CD4-positive, alpha-beta memory T cell (primary cell): ENCODE measurements at regions not wholly inside any gene's neighbourhood (a gene's known extent, or its start where the extent isn't known, plus 50 kb on each side); places are given as distances from the start of the nearest gene placed in this dataset.

Experiments used
- CTCF ChIA-PET: fragments of 350-600 bp; sonication (Branson Sonifier 250); formaldehyde crosslinking; loops from one replicate; lab custom pipeline; 2021; ENCODE audit warnings: inconsistent platforms; ENCODE audit not compliant: partially characterized antibody; lab: Charles Lee
- POLR2A ChIA-PET: fragments of 350-600 bp; sonication (Branson Sonifier 250); formaldehyde crosslinking; loops from one replicate; lab custom pipeline; 2021; ENCODE audit not compliant: partially characterized antibody; lab: Charles Lee
- DNase-seq, 5 donors: peaks; one replicate each; pipeline versions ENCODE4 v3.0.0 to v3.0.0-alpha.2; 2020 to 2022; ENCODE audit warnings: mixed read lengths in 1 of 5
- H3K27ac ChIP-seq: one replicate; pipeline ENCODE4 v1.7.0; 2013; ENCODE audit warnings: low read depth, low read length
- H3K27me3 ChIP-seq: 2 replicates; pipeline ENCODE4 v1.7.0; 2013; ENCODE audit warnings: mild to moderate bottlenecking, low read length, moderate library complexity; ENCODE audit not compliant: insufficient read depth
- H3K36me3 ChIP-seq: 2 replicates; pipeline ENCODE4 v1.7.0; 2013; ENCODE audit warnings: mild to moderate bottlenecking, low read length, moderate library complexity; ENCODE audit not compliant: insufficient read depth
- H3K4me1 ChIP-seq: 2 replicates; pipeline ENCODE4 v1.7.0; 2013; ENCODE audit warnings: mild to moderate bottlenecking, low read length, moderate library complexity; ENCODE audit not compliant: insufficient read depth
- H3K4me3 ChIP-seq, 2 donors: one replicate each; pipeline ENCODE4 v1.7.0; 2013; ENCODE audit warnings: low read length in 2 of 2, mild to moderate bottlenecking in 1 of 2
- H3K9me3 ChIP-seq, 2 donors: one replicate each; pipeline ENCODE4 v1.7.0; 2013; ENCODE audit warnings: low read length in 2 of 2, control low read depth in 1 of 2; ENCODE audit not compliant: control insufficient read depth in 1 of 2
- H3K27ac Mint-ChIP-seq, 7 donors: one replicate each; pipeline ENCODE4 v1.8.0; 2020 to 2021; ENCODE audit warnings: mixed read lengths in 7 of 7, mild to moderate bottlenecking in 6 of 7, inconsistent platforms in 3 of 7, moderate library complexity in 3 of 7
- H3K27me3 Mint-ChIP-seq, 2 donors: one replicate each; pipeline ENCODE4 v1.8.0; 2020 to 2021; ENCODE audit warnings: mixed read lengths in 2 of 2
- H3K36me3 Mint-ChIP-seq, 2 donors: one replicate each; pipeline ENCODE4 v1.8.0; 2020 to 2021; ENCODE audit warnings: mixed read lengths in 2 of 2, inconsistent platforms in 1 of 2, mild to moderate bottlenecking in 1 of 2
- H3K4me1 Mint-ChIP-seq, 4 donors: one replicate each; pipeline ENCODE4 v1.8.0; 2020 to 2021; ENCODE audit warnings: mixed read lengths in 4 of 4, mild to moderate bottlenecking in 1 of 4
- H3K4me3 Mint-ChIP-seq, 8 donors: one replicate each; pipeline ENCODE4 v1.8.0; 2020 to 2021; ENCODE audit warnings: mixed read lengths in 8 of 8, mild to moderate bottlenecking in 7 of 8, moderate library complexity in 6 of 8, inconsistent platforms in 3 of 8
- H3K9me3 Mint-ChIP-seq, 8 donors: one replicate each; pipeline ENCODE4 v1.8.0; 2020 to 2021; ENCODE audit warnings: mixed read lengths in 8 of 8, mild to moderate bottlenecking in 5 of 8, inconsistent platforms in 3 of 8, moderate library complexity in 1 of 8
- intact Hi-C: fragments of 100-400 bp; cut with micrococcal nuclease; formaldehyde crosslinking; loops from one replicate; pipeline ENCODE4 v1.15.1; 2023

GRCh38 chr13:100817928-100818327 lies 143.3 kb upstream of the TMTC4 start:
- no peaks in the 10 kb centered on the region for H3K4me1 Mint-ChIP-seq
- POLR2A ChIA-PET = no interaction called here
- H3K4me3 ChIP-seq = no peak overlapping the region
- no peak for DNase-seq
- CTCF ChIA-PET = no interaction called here
- no peaks in the 10 kb centered on the region for H3K9me3 ChIP-seq
- no peaks in the 10 kb centered on the region for H3K36me3 ChIP-seq
- peaks cover 8 to 13% of the 10 kb centered on the region in 2 donors for H3K27me3 Mint-ChIP-seq
- no peaks in the 10 kb centered on the region for H3K36me3 Mint-ChIP-seq
- H3K27ac ChIP-seq = no peak overlapping the region
- intact Hi-C loops = no loop called here
- no peak overlapping the region for H3K27ac Mint-ChIP-seq
- no peak overlapping the region for H3K4me3 Mint-ChIP-seq
- H3K9me3 Mint-ChIP-seq = peaks cover 0 to 14% (median 9%) of the 10 kb centered on the region in 8 donors
- H3K27me3 ChIP-seq = no peaks in the 10 kb centered on the region
- no peaks in the 10 kb centered on the region for H3K4me1 ChIP-seq

- Histone ChIP-seq H3K4me3 (no peak overlapping the region), H3K4me1 (no peaks in the 10 kb centered on the region), H3K27ac (no peak overlapping the region), H3K36me3 (no peaks in the 10 kb centered on the region), H3K9me3 (no peaks in the 10 kb centered on the region), H3K27me3 (no peaks in the 10 kb centered on the region)
- intact Hi-C loops = no loop called here
- Mint-ChIP-seq H3K9me3 (peaks cover 0 to 14% (median 9%) of the 10 kb centered on the region in 8 donors), H3K27ac (no peak overlapping the region), H3K4me1 (no peaks in the 10 kb centered on the region), H3K36me3 (no peaks in the 10 kb centered on the region), H3K27me3 (peaks cover 16% of the 10 kb centered on the region in 2 donors), H3K4me3 (no peak overlapping the region)
- POLR2A ChIA-PET = no interaction called here
- no peak for DNase-seq
- CTCF ChIA-PET = no interaction called here
Measured at GRCh38 chr13:100815476-100816046, 141.0 kb upstream of the TMTC4 start.

- Histone ChIP-seq H3K4me1 (no peaks in the 10 kb centered on the region), H3K4me3 (no peak overlapping the region), H3K27ac (no peak overlapping the region), H3K27me3 (no peaks in the 10 kb centered on the region), H3K36me3 (no peaks in the 10 kb centered on the region), H3K9me3 (no peaks in the 10 kb centered on the region)
- intact Hi-C loops = no loop called here
- peaks cover 0 to 9% (median 5%) of the 10 kb centered on the region in 8 donors for H3K9me3 Mint-ChIP-seq
- no peaks in the 10 kb centered on the region for H3K4me1 Mint-ChIP-seq
- H3K4me3 Mint-ChIP-seq = no peak overlapping the region
- CTCF ChIA-PET = interaction anchor here (1.6 kb wide), 1 partner anchor 12 kb away, joined by 5 read pairs; no protein-coding TSS in a partner anchor
- no peak overlapping the region for H3K27ac Mint-ChIP-seq
- no peaks in the 10 kb centered on the region for H3K36me3 Mint-ChIP-seq
- DNase-seq = no peak
- peaks cover 16 to 17% of the 10 kb centered on the region in 2 donors for H3K27me3 Mint-ChIP-seq
- POLR2A ChIA-PET = no interaction called here
Measured at GRCh38 chr13:100812982-100813584, 138.5 kb upstream of the TMTC4 start.

- no peak overlapping the region for H3K4me3 Mint-ChIP-seq
- Histone ChIP-seq H3K27me3 (no peaks in the 10 kb centered on the region), H3K27ac (no peak overlapping the region), H3K4me1 (no peaks in the 10 kb centered on the region), H3K36me3 (no peaks in the 10 kb centered on the region), H3K9me3 (no peaks in the 10 kb centered on the region), H3K4me3 (no peak overlapping the region)
- no peak for DNase-seq
- intact Hi-C loops = no loop called here
- no peaks in the 10 kb centered on the region for H3K36me3 Mint-ChIP-seq
- no peaks in the 10 kb centered on the region for H3K4me1 Mint-ChIP-seq
- H3K27ac Mint-ChIP-seq = no peak overlapping the region
- ChIA-PET POLR2A (no interaction called here), CTCF (interaction anchor here (1.6 kb wide), 1 partner anchor 11 kb away, joined by 5 read pairs; no protein-coding TSS in a partner anchor)
- peaks cover 0 to 4% (median 0%) of the 10 kb centered on the region in 8 donors for H3K9me3 Mint-ChIP-seq
- H3K27me3 Mint-ChIP-seq = peaks cover 19 to 20% of the 10 kb centered on the region in 2 donors
Measured at GRCh38 chr13:100811928-100812327, 137.3 kb upstream of the TMTC4 start.

- no peaks in the 10 kb centered on the region for H3K4me1 Mint-ChIP-seq
- intact Hi-C loops = no loop called here
- H3K4me3 Mint-ChIP-seq = no peak overlapping the region
- no peak for DNase-seq
- H3K27ac Mint-ChIP-seq = no peak overlapping the region
- ChIA-PET CTCF (interaction anchor here (1.6 kb wide), 1 partner anchor 11 kb away, joined by 5 read pairs; no protein-coding TSS in a partner anchor), POLR2A (no interaction called here)
- H3K4me1 ChIP-seq = no peaks in the 10 kb centered on the region
- H3K36me3 Mint-ChIP-seq = no peaks in the 10 kb centered on the region
- H3K9me3 ChIP-seq = no peaks in the 10 kb centered on the region
- no peaks in the 10 kb centered on the region for H3K27me3 ChIP-seq
- H3K36me3 ChIP-seq = no peaks in the 10 kb centered on the region
- peaks cover 20 to 21% of the 10 kb centered on the region in 2 donors for H3K27me3 Mint-ChIP-seq
- no peak overlapping the region for H3K4me3 ChIP-seq
- no peak overlapping the region for H3K27ac ChIP-seq
- H3K9me3 Mint-ChIP-seq = peaks cover 0 to 4% (median 0%) of the 10 kb centered on the region in 8 donors
Measured at GRCh38 chr13:100811024-100811865, 136.7 kb upstream of the TMTC4 start.

GRCh38 chr13:100810481-100810880 lies 135.9 kb upstream of the TMTC4 start:
- POLR2A ChIA-PET = no interaction called here
- H3K4me1 Mint-ChIP-seq = no peaks in the 10 kb centered on the region
- H3K36me3 ChIP-seq = no peaks in the 10 kb centered on the region
- DNase-seq = no peak
- no peak overlapping the region for H3K4me3 ChIP-seq
- H3K27ac ChIP-seq = no peak overlapping the region
- H3K27me3 Mint-ChIP-seq = peaks cover 15 to 24% of the 10 kb centered on the region in 2 donors
- no peaks in the 10 kb centered on the region for H3K9me3 Mint-ChIP-seq
- intact Hi-C loops = no loop called here
- no peaks in the 10 kb centered on the region for H3K9me3 ChIP-seq
- H3K4me1 ChIP-seq = no peaks in the 10 kb centered on the region
- H3K27me3 ChIP-seq = no peaks in the 10 kb centered on the region
- H3K36me3 Mint-ChIP-seq = no peaks in the 10 kb centered on the region
- H3K4me3 Mint-ChIP-seq = no peak overlapping the region
- no peak overlapping the region for H3K27ac Mint-ChIP-seq
- CTCF ChIA-PET = no interaction called here

- intact Hi-C loops = no loop called here
- peaks cover 12 to 24% of the 10 kb centered on the region in 2 donors for H3K27me3 Mint-ChIP-seq
- Histone ChIP-seq H3K36me3 (no peaks in the 10 kb centered on the region), H3K27me3 (no peaks in the 10 kb centered on the region), H3K27ac (no peak overlapping the region), H3K4me1 (no peaks in the 10 kb centered on the region), H3K4me3 (no peak overlapping the region), H3K9me3 (no peaks in the 10 kb centered on the region)
- no peak overlapping the region for H3K4me3 Mint-ChIP-seq
- DNase-seq = no peak
- H3K36me3 Mint-ChIP-seq = no peaks in the 10 kb centered on the region
- H3K4me1 Mint-ChIP-seq = no peaks in the 10 kb centered on the region
- ChIA-PET POLR2A (no interaction called here), CTCF (no interaction called here)
- H3K27ac Mint-ChIP-seq = no peak overlapping the region
- no peaks in the 10 kb centered on the region for H3K9me3 Mint-ChIP-seq
Measured at GRCh38 chr13:100809856-100810255, 135.3 kb upstream of the TMTC4 start.
